ENCODE measurements at regions not wholly inside any gene's neighbourhood (a gene's known extent, or its start where the extent isn't known, plus 50 kb on each side); places are given as distances from the start of the nearest gene placed in this dataset.

DNA sequence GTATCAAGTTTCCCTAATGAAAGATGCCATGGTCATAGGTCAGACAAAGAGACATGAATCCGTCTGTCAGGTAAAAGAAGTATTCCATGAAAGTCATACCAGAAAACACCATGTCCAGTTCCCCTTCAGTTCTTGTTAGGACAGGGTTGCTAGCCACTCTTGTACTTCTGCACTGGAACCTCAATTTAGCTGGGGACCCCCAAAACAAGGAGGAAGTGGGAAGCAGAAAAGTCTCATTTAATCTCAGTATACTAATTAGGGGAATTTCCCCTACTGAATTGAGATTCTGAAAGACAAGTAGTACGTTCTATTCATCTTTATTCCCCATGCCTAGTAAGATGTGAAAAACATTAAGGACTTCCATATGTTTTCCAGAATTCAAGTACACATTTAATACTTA, 1289.9 kb upstream of the B3GALT2 start:
- DNase-seq (no peak), ATAC-seq (no peak)
- H3K27ac ChIP-seq: no peak overlapping the region
- no peaks in the 10 kb centered on the region for H3K27me3 ChIP-seq
- H3K36me3 ChIP-seq: no peaks in the 10 kb centered on the region
- TF ChIP-seq CTCF (IDR thresholded peaks at IDR 0.05): no peak
- no peaks in the 10 kb centered on the region for H3K9me3 ChIP-seq
- intact Hi-C loops (cut with DNase I): no loop called here
- H3K4me3 ChIP-seq: no peak overlapping the region
- H3K4me1 ChIP-seq: no peaks in the 10 kb centered on the region

- Histone ChIP-seq H3K27ac (no peak overlapping the region), H3K4me3 (no peak overlapping the region), H3K27me3 (no peaks in the 10 kb centered on the region), H3K4me1 (no peaks in the 10 kb centered on the region), H3K9me3 (no peaks in the 10 kb centered on the region), H3K36me3 (no peaks in the 10 kb centered on the region)
- no peak for DNase-seq
- ATAC-seq: no peak
- intact Hi-C loops (cut with DNase I): no loop called here
- no peak for TF ChIP-seq CTCF (IDR thresholded peaks at IDR 0.05)
Measured at GRCh38 chr1:194474701-194475100, 1288.3 kb upstream of the B3GALT2 start.

GRCh38 chr1:194473766-194474165, 1287.4 kb upstream of the B3GALT2 start:
- ATAC-seq: no peak
- Histone ChIP-seq H3K4me3 (no peak overlapping the region), H3K36me3 (no peaks in the 10 kb centered on the region), H3K9me3 (no peaks in the 10 kb centered on the region), H3K4me1 (no peaks in the 10 kb centered on the region), H3K27ac (no peak overlapping the region), H3K27me3 (no peaks in the 10 kb centered on the region)
- no peak for TF ChIP-seq CTCF (IDR thresholded peaks at IDR 0.05)
- intact Hi-C loops (cut with DNase I): no loop called here
- DNase-seq: no peak

GRCh38 chr1:194469282-194469681, 1282.9 kb upstream of the B3GALT2 start:
- intact Hi-C loops (cut with DNase I): no loop called here

GRCh38 chr1:194466706-194467105, 1280.3 kb upstream of the B3GALT2 start:
- H3K4me1 ChIP-seq: no peaks in the 10 kb centered on the region
- no peaks in the 10 kb centered on the region for H3K36me3 ChIP-seq
- H3K27me3 ChIP-seq: no peaks in the 10 kb centered on the region
- intact Hi-C loops (cut with DNase I): no loop called here
- H3K27ac ChIP-seq: no peak overlapping the region
- H3K4me3 ChIP-seq: no peak overlapping the region
- no peak for DNase-seq
- TF ChIP-seq CTCF (IDR thresholded peaks at IDR 0.05): no peak
- ATAC-seq: no peak
- no peaks in the 10 kb centered on the region for H3K9me3 ChIP-seq

More at GRCh38 chr1:194469282-194469681, 1282.9 kb upstream of the B3GALT2 start:
- H3K27me3 ChIP-seq: no peaks in the 10 kb centered on the region
- no peaks in the 10 kb centered on the region for H3K9me3 ChIP-seq
- no peak for DNase-seq
- no peaks in the 10 kb centered on the region for H3K4me1 ChIP-seq
- H3K4me3 ChIP-seq: no peak overlapping the region
- H3K36me3 ChIP-seq: no peaks in the 10 kb centered on the region
- TF ChIP-seq CTCF (IDR thresholded peaks at IDR 0.05): no peak
- no peak for ATAC-seq
- no peak overlapping the region for H3K27ac ChIP-seq

Measured in left lung (tissue), 4 donors.